NCI-H1436 treated with DMSO at 0.1 percent for 48 hours (cell line): ENCODE measurements at regions not wholly inside any gene's neighbourhood (a gene's known extent, or its start where the extent isn't known, plus 50 kb on each side); places are given as distances from the start of the nearest gene placed in this dataset.
"Not testable (repeated sequence)": the region's sequence is repeated elsewhere in the genome, so short reads cannot be mapped to it uniquely, and the experiment has no call there.

Source experiments
- DNase-seq: peaks from one replicate; lab custom pipeline; 2025; lab: John Stamatoyannopoulos, UW

- no peak for DNase-seq
These were observed 112.3 kb downstream of the MIAT start for GRCh38 chr22:26769663-26770062.

GRCh38 chr22:26770624-26771023 is 113.2 kb downstream of the MIAT start:
- no peak for DNase-seq

- DNase-seq: not testable (repeated sequence)
These were observed 115.7 kb downstream of the MIAT start for GRCh38 chr22:26773054-26773453.

GRCh38 chr22:26775394-26775793 is 118.0 kb downstream of the MIAT start:
- DNase-seq: no peak

- no peak for DNase-seq
These were observed 119.9 kb downstream of the MIAT start for GRCh38 chr22:26777156-26777801.

- DNase-seq: no peak
These were observed 121.0 kb downstream of the MIAT start for GRCh38 chr22:26778372-26778771.

GRCh38 chr22:26779108-26779507 is 121.7 kb downstream of the MIAT start:
- DNase-seq: no peak

GRCh38 chr22:26779929-26780328 is 122.5 kb downstream of the MIAT start:
- no peak for DNase-seq

GRCh38 chr22:26780521-26780920 is 123.1 kb downstream of the MIAT start:
- DNase-seq: no peak

GRCh38 chr22:26781062-26781461 is 123.7 kb downstream of the MIAT start:
- no peak for DNase-seq

- DNase-seq: no peak
These were observed 124.2 kb downstream of the MIAT start for GRCh38 chr22:26781596-26781995.

GRCh38 chr22:26783885-26784284 is 126.5 kb downstream of the MIAT start:
- DNase-seq: no peak

- DNase-seq: no peak
These were observed 127.4 kb downstream of the MIAT start for GRCh38 chr22:26784772-26785171.

GRCh38 chr22:26785932-26786331 is 128.5 kb downstream of the MIAT start:
- DNase-seq: no peak

- DNase-seq: no peak
These were observed 129.0 kb downstream of the MIAT start for GRCh38 chr22:26786398-26786797.

- DNase-seq: no peak
These were observed 132.6 kb downstream of the MIAT start for GRCh38 chr22:26789951-26790350.

- DNase-seq: no peak
These were observed 135.1 kb downstream of the MIAT start for GRCh38 chr22:26792522-26792921.

- no peak for DNase-seq
These were observed 139.4 kb downstream of the MIAT start for GRCh38 chr22:26796785-26797184.

- no peak for DNase-seq
These were observed 140.5 kb downstream of the MIAT start for GRCh38 chr22:26797910-26798309.

- no peak for DNase-seq
These were observed 141.2 kb downstream of the MIAT start for GRCh38 chr22:26798462-26799065.

GRCh38 chr22:26800858-26801257 is 143.5 kb downstream of the MIAT start:
- no peak for DNase-seq

GRCh38 chr22:26801449-26801848 is 144.1 kb downstream of the MIAT start:
- no peak for DNase-seq

GRCh38 chr22:26804315-26804714 is 146.9 kb downstream of the MIAT start:
- DNase-seq: no peak

- DNase-seq: no peak
These were observed 147.6 kb downstream of the MIAT start for GRCh38 chr22:26804911-26805539.
